Fibroblast of lung (primary cell): ENCODE measurements at regions not wholly inside any gene's neighbourhood (a gene's known extent, or its start where the extent isn't known, plus 50 kb on each side); places are given as distances from the start of the nearest gene placed in this dataset.

ENCODE experiments used
- DNase-seq, 2 donors: peaks; one replicate each; pipeline versions ENCODE4 v3.0.0 to v3.0.0-alpha.2; 2010; ENCODE audit warnings: low read depth in 2 of 2
- H2AFZ ChIP-seq: 2 replicates; pipeline ENCODE4 v1.5.1; 2012; ENCODE audit warnings: low read length, control low read depth, inconsistent platforms
- H3K27ac ChIP-seq: 2 replicates; pipeline ENCODE4 v1.5.1; 2011; ENCODE audit warnings: low read length, control low read depth; ENCODE audit not compliant: insufficient read depth
- H3K27me3 ChIP-seq: 2 replicates; pipeline ENCODE4 v1.5.1; 2011; ENCODE audit warnings: mild to moderate bottlenecking, low read length; ENCODE audit not compliant: control insufficient read depth, insufficient read depth
- H3K36me3 ChIP-seq: 2 replicates; pipeline ENCODE4 v1.5.1; 2011; ENCODE audit warnings: low read length; ENCODE audit not compliant: control insufficient read depth, insufficient read depth
- H3K4me1 ChIP-seq: 2 replicates; pipeline ENCODE4 v1.5.1; 2011; ENCODE audit warnings: low read length; ENCODE audit not compliant: control insufficient read depth, insufficient read depth; ENCODE audit errors: extremely low read depth
- H3K4me2 ChIP-seq: 2 replicates; pipeline ENCODE4 v1.5.1; 2011; ENCODE audit warnings: low read length, control low read depth; ENCODE audit not compliant: insufficient read depth; ENCODE audit errors: extremely low read depth
- H3K4me3 ChIP-seq, 4 experiments: fragments of 200-600 bp in 1 of 4; sonication (generic) in 1 of 4; replicated peaks in 1 of 4; 2 replicates each; pipeline ENCODE4 v1.5.1; 2011 to 2016; ENCODE audit warnings: low read length in 4 of 4, low read depth in 3 of 4, mild to moderate bottlenecking in 3 of 4, control low read depth in 2 of 4, inconsistent platforms in 1 of 4, mixed read lengths in 1 of 4; ENCODE audit not compliant: insufficient read depth in 1 of 4; ENCODE audit errors: control extremely low read depth in 1 of 4
- H3K79me2 ChIP-seq: 2 replicates; pipeline ENCODE4 v1.5.1; 2012; ENCODE audit warnings: mild to moderate bottlenecking, low read length, inconsistent platforms; ENCODE audit not compliant: control insufficient read depth, insufficient read depth
- H3K9ac ChIP-seq: 2 replicates; pipeline ENCODE4 v1.5.1; 2011; ENCODE audit warnings: mild to moderate bottlenecking, low read length, control low read depth; ENCODE audit not compliant: insufficient read depth
- H3K9me3 ChIP-seq: 2 replicates; pipeline ENCODE4 v1.5.1; 2012; ENCODE audit warnings: low read depth, low read length; ENCODE audit not compliant: control insufficient read depth, insufficient read depth
- H4K20me1 ChIP-seq: 2 replicates; pipeline ENCODE4 v1.5.1; 2011; ENCODE audit warnings: low read length; ENCODE audit not compliant: control insufficient read depth, insufficient read depth; ENCODE audit errors: extremely low read depth
- CTCF ChIP-seq, 2 donors: IDR thresholded peaks in 1 of 2; conservative IDR thresholded peaks in 1 of 2; 1 replicate in 1 of 2; 2 replicates in 1 of 2; pipeline ENCODE4 v1.5.1; 2011 to 2012; ENCODE audit warnings: low read length in 2 of 2, control low read depth in 1 of 2, inconsistent platforms in 1 of 2, low read depth in 1 of 2, mild to moderate bottlenecking in 1 of 2
- EZH2 ChIP-seq: IDR thresholded peaks from 2 replicates; pipeline ENCODE4 v1.5.1; 2012; ENCODE audit warnings: low read length, control low read depth, mild to moderate bottlenecking; ENCODE audit errors: missing control alignments

- Histone ChIP-seq H3K9ac (no peak overlapping the region), H3K9me3 (no peaks in the 10 kb centered on the region), H2AFZ (no peak overlapping the region), H3K79me2 (no peaks in the 10 kb centered on the region), H3K27me3 (no peaks in the 10 kb centered on the region), H3K27ac (no peak overlapping the region), H3K4me3 (no peak overlapping the region), H3K36me3 (no peaks in the 10 kb centered on the region), H4K20me1 (no peaks in the 10 kb centered on the region), H3K4me1 (no peaks in the 10 kb centered on the region), H3K4me2 (no peak overlapping the region)
- no peak for TF ChIP-seq CTCF (conservative IDR thresholded peaks at IDR 0.05 in 1 of 2, IDR thresholded peaks at IDR 0.05 in 1 of 2; ENCODE audit: low read depth in 1 of 2, low read length in 2 of 2)
- no peak for TF ChIP-seq EZH2
- no peak for DNase-seq
Measured at GRCh38 chr7:119037941-119038340, 813.4 kb downstream of the ANKRD7 start.

- H3K9me3 ChIP-seq = no peaks in the 10 kb centered on the region
- H3K9ac ChIP-seq = no peak overlapping the region
- no peak for DNase-seq
- H3K27me3 ChIP-seq = no peaks in the 10 kb centered on the region
- no peak overlapping the region for H3K4me3 ChIP-seq
- no peak overlapping the region for H3K27ac ChIP-seq
- no peak overlapping the region for H3K4me2 ChIP-seq
- no peaks in the 10 kb centered on the region for H4K20me1 ChIP-seq
- H3K79me2 ChIP-seq = no peaks in the 10 kb centered on the region
- no peak overlapping the region for H2AFZ ChIP-seq
- H3K4me1 ChIP-seq = no peaks in the 10 kb centered on the region
- no peak for TF ChIP-seq EZH2
- no peak for TF ChIP-seq CTCF (conservative IDR thresholded peaks at IDR 0.05 in 1 of 2, IDR thresholded peaks at IDR 0.05 in 1 of 2; ENCODE audit: low read depth in 1 of 2, low read length in 2 of 2)
- H3K36me3 ChIP-seq = no peaks in the 10 kb centered on the region
Measured at GRCh38 chr7:119046068-119046467, 821.6 kb downstream of the ANKRD7 start.

DNA sequence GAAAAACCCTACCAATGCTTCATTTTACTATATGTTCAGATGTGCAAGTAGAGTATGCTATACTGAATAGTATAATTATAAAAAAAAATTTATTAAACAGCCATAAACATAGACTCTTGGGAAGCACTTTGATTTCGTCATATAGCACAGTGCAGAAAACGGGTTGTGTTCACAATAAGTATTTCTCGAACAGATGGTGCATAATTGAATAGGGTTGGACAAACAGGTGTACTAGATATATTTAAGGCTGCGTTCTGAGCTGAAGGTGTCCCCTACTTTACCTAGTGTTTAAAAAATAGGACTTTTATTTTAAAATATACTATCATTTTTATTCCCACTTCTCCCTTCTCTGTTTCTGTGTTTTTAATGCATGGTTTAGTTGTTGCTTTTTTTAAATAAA, 841.5 kb downstream of the ANKRD7 start:
- Histone ChIP-seq H3K9ac (no peak overlapping the region), H3K36me3 (no peaks in the 10 kb centered on the region), H3K4me1 (no peaks in the 10 kb centered on the region), H3K27ac (no peak overlapping the region), H4K20me1 (no peaks in the 10 kb centered on the region), H3K4me3 (no peak overlapping the region), H3K27me3 (no peaks in the 10 kb centered on the region), H3K9me3 (no peaks in the 10 kb centered on the region), H2AFZ (no peak overlapping the region), H3K79me2 (no peaks in the 10 kb centered on the region), H3K4me2 (no peak overlapping the region)
- TF ChIP-seq EZH2 (no peak), CTCF (conservative IDR thresholded peaks at IDR 0.05 in 1 of 2, IDR thresholded peaks at IDR 0.05 in 1 of 2; ENCODE audit: low read depth in 1 of 2, low read length in 2 of 2) (no peak)
- DNase-seq = no peak
